Right lobe of liver (tissue), 4 donors: ENCODE measurements at regions not wholly inside any gene's neighbourhood (a gene's known extent, or its start where the extent isn't known, plus 50 kb on each side); places are given as distances from the start of the nearest gene placed in this dataset.

ENCODE experiments used
- POLR2A ChIP-seq: fragments of 450-650 bp; IDR thresholded peaks from one replicate; pipeline ENCODE4 v1.6.1; 2017; ENCODE audit warnings: antibody characterized with exemption, mild to moderate bottlenecking
- TF ChIP-seq, protein P1 (sequence below), 4 donors: fragments of 200-600 bp in 3 of 4; fragments of 450-650 bp in 1 of 4; IDR thresholded peaks; one replicate each; pipeline versions ENCODE4 v1.5.1 to v1.8.0; 2016 to 2022; ENCODE audit warnings: antibody characterized with exemption in 4 of 4, mild to moderate bottlenecking in 2 of 4
- donor health status: DM: no; HTN: no; CAD: no.
- donor health status: DM: no; HTN: no; CAD: no.
- donor health status: DM: no; HTN: yes; CAD: no.

DNA sequence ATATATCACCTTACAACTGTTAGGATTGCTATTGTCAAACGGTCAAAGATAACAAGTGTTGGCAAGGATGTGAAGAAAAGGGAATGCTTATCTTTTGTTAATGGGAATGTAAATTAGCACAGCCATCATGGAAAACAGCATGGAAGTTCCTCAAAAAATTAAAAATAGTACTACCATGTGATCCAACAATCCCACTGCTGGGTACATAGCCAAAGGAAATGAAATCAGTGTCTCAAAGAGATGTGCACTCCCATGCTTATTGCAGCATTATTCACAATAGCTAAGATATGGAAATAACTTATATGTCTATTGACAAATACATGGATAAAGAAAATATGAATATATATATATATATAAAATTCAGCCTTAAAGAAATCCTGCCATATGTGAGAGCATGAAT is 274.6 kb downstream of the EDEM1 start:
- TF ChIP-seq, protein P1, sequence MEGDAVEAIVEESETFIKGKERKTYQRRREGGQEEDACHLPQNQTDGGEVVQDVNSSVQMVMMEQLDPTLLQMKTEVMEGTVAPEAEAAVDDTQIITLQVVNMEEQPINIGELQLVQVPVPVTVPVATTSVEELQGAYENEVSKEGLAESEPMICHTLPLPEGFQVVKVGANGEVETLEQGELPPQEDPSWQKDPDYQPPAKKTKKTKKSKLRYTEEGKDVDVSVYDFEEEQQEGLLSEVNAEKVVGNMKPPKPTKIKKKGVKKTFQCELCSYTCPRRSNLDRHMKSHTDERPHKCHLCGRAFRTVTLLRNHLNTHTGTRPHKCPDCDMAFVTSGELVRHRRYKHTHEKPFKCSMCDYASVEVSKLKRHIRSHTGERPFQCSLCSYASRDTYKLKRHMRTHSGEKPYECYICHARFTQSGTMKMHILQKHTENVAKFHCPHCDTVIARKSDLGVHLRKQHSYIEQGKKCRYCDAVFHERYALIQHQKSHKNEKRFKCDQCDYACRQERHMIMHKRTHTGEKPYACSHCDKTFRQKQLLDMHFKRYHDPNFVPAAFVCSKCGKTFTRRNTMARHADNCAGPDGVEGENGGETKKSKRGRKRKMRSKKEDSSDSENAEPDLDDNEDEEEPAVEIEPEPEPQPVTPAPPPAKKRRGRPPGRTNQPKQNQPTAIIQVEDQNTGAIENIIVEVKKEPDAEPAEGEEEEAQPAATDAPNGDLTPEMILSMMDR (IDR thresholded peaks at IDR 0.05) = no peak
- no peak for TF ChIP-seq POLR2A
